Neural crest cell (in vitro differentiated cells): ENCODE measurements at regions not wholly inside any gene's neighbourhood (a gene's known extent, or its start where the extent isn't known, plus 50 kb on each side); places are given as distances from the start of the nearest gene placed in this dataset.

ENCODE experiments used
- DNase-seq: peaks from one replicate; pipeline ENCODE4 v3.0.0; 2021; ENCODE audit warnings: low read depth, mixed read lengths, low spot score
- H3K27ac Mint-ChIP-seq: one replicate; pipeline ENCODE4 v1.8.0; 2021; ENCODE audit warnings: mild to moderate bottlenecking, mixed read lengths; ENCODE audit not compliant: unreplicated experiment
- H3K27me3 Mint-ChIP-seq: 2 replicates; pipeline ENCODE4 v1.8.0; 2021; ENCODE audit warnings: low read depth, mild to moderate bottlenecking, mixed read lengths
- H3K36me3 Mint-ChIP-seq: 2 replicates; pipeline ENCODE4 v1.8.0; 2021; ENCODE audit warnings: low read depth, mild to moderate bottlenecking, mixed read lengths
- H3K4me1 Mint-ChIP-seq: 2 replicates; pipeline ENCODE4 v1.8.0; 2021; ENCODE audit warnings: mixed read lengths
- H3K4me3 Mint-ChIP-seq: one replicate; pipeline ENCODE4 v1.8.0; 2021; ENCODE audit warnings: mild to moderate bottlenecking, mixed read lengths
- H3K9me3 Mint-ChIP-seq: 2 replicates; pipeline ENCODE4 v1.8.0; 2021; ENCODE audit warnings: mixed read lengths
- CTCF ChIP-seq: fragments of 200-600 bp; sonication (generic); conservative IDR thresholded peaks from 2 replicates; pipeline ENCODE4 v1.5.0; 2021; ENCODE audit warnings: antibody characterized with exemption, mild to moderate bottlenecking

GRCh38 chr4:111393781-111394180 is 751.5 kb upstream of the FAM241A start:
- H3K4me3 Mint-ChIP-seq = no peak overlapping the region
- no peaks in the 10 kb centered on the region for H3K4me1 Mint-ChIP-seq
- H3K36me3 Mint-ChIP-seq = no peaks in the 10 kb centered on the region
- no peak for DNase-seq
- H3K9me3 Mint-ChIP-seq = no peaks in the 10 kb centered on the region
- no peak overlapping the region for H3K27ac Mint-ChIP-seq
- TF ChIP-seq CTCF = no peak
- H3K27me3 Mint-ChIP-seq = no peaks in the 10 kb centered on the region

GRCh38 chr4:111398906-111399330 is 746.3 kb upstream of the FAM241A start:
- Mint-ChIP-seq H3K36me3 (no peaks in the 10 kb centered on the region), H3K27me3 (no peaks in the 10 kb centered on the region), H3K4me3 (no peak overlapping the region), H3K27ac (no peak overlapping the region), H3K4me1 (no peaks in the 10 kb centered on the region), H3K9me3 (no peaks in the 10 kb centered on the region)
- no peak for DNase-seq
- TF ChIP-seq CTCF = no peak

GRCh38 chr4:111399623-111400022 is 745.6 kb upstream of the FAM241A start:
- no peaks in the 10 kb centered on the region for H3K9me3 Mint-ChIP-seq
- H3K27ac Mint-ChIP-seq = no peak overlapping the region
- DNase-seq = no peak
- no peaks in the 10 kb centered on the region for H3K36me3 Mint-ChIP-seq
- no peaks in the 10 kb centered on the region for H3K4me1 Mint-ChIP-seq
- H3K27me3 Mint-ChIP-seq = no peaks in the 10 kb centered on the region
- TF ChIP-seq CTCF = no peak
- H3K4me3 Mint-ChIP-seq = no peak overlapping the region

GRCh38 chr4:111400741-111401140 is 744.5 kb upstream of the FAM241A start:
- Mint-ChIP-seq H3K27me3 (no peaks in the 10 kb centered on the region), H3K4me3 (no peak overlapping the region), H3K27ac (no peak overlapping the region), H3K4me1 (no peaks in the 10 kb centered on the region), H3K9me3 (no peaks in the 10 kb centered on the region), H3K36me3 (no peaks in the 10 kb centered on the region)
- TF ChIP-seq CTCF = no peak
- no peak for DNase-seq

- Mint-ChIP-seq H3K27me3 (peaks cover 3% of the 10 kb centered on the region), H3K9me3 (peaks cover 3% of the 10 kb centered on the region)
- TF ChIP-seq CTCF = no peak
These were observed 740.6 kb upstream of the FAM241A start for GRCh38 chr4:111404673-111405072.

GRCh38 chr4:111405989-111406388 is 739.3 kb upstream of the FAM241A start:
- Mint-ChIP-seq H3K36me3 (no peaks in the 10 kb centered on the region), H3K4me1 (no peaks in the 10 kb centered on the region), H3K4me3 (no peak overlapping the region), H3K27ac (no peak overlapping the region), H3K9me3 (peaks cover 3% of the 10 kb centered on the region), H3K27me3 (peaks cover 5% of the 10 kb centered on the region)
- no peak for TF ChIP-seq CTCF
- no peak for DNase-seq

More at GRCh38 chr4:111404673-111405072, 740.6 kb upstream of the FAM241A start:
- H3K4me1 Mint-ChIP-seq = no peaks in the 10 kb centered on the region
- no peak overlapping the region for H3K4me3 Mint-ChIP-seq
- no peak for DNase-seq
- H3K36me3 Mint-ChIP-seq = no peaks in the 10 kb centered on the region
- H3K27ac Mint-ChIP-seq = no peak overlapping the region
